GM18861 (cell line): ENCODE measurements at regions not wholly inside any gene's neighbourhood (a gene's known extent, or its start where the extent isn't known, plus 50 kb on each side); places are given as distances from the start of the nearest gene placed in this dataset.
"Not testable (repeated sequence)": the region's sequence is repeated elsewhere in the genome, so short reads cannot be mapped to it uniquely, and the experiment has no call there.

ENCODE experiments used
- ATAC-seq: cut with Tn5 transposase; IDR thresholded peaks from one replicate; pipeline ENCODE4 v1.9.1; 2021; ENCODE audit not compliant: unreplicated experiment

GRCh38 chr13:88376760-88377388 lies 705.7 kb downstream of the SLITRK5 start:
- ATAC-seq: no peak

- no peak for ATAC-seq
These were observed 706.7 kb downstream of the SLITRK5 start for GRCh38 chr13:88377852-88378251.

GRCh38 chr13:88384542-88384941 lies 713.4 kb downstream of the SLITRK5 start:
- ATAC-seq: no peak

GRCh38 chr13:88395804-88396203 lies 724.6 kb downstream of the SLITRK5 start:
- no peak for ATAC-seq

GRCh38 chr13:88411696-88412095 lies 740.5 kb downstream of the SLITRK5 start:
- ATAC-seq: no peak

GRCh38 chr13:88417801-88418200 lies 746.6 kb downstream of the SLITRK5 start:
- ATAC-seq: no peak

- no peak for ATAC-seq
These were observed 753.3 kb downstream of the SLITRK5 start for GRCh38 chr13:88424463-88424862.

GRCh38 chr13:88426661-88427060 lies 755.5 kb downstream of the SLITRK5 start:
- no peak for ATAC-seq

GRCh38 chr13:88429862-88430261 lies 758.7 kb downstream of the SLITRK5 start:
- no peak for ATAC-seq

GRCh38 chr13:88434953-88435352 lies 763.8 kb downstream of the SLITRK5 start:
- ATAC-seq: no peak

GRCh38 chr13:88436974-88437373 lies 765.8 kb downstream of the SLITRK5 start:
- ATAC-seq: no peak

- ATAC-seq: no peak
These were observed 779.3 kb downstream of the SLITRK5 start for GRCh38 chr13:88450515-88450914.

GRCh38 chr13:88456151-88456550 lies 785.0 kb downstream of the SLITRK5 start:
- no peak for ATAC-seq

GRCh38 chr13:88459331-88459730 lies 788.2 kb downstream of the SLITRK5 start:
- ATAC-seq: no peak

GRCh38 chr13:88461272-88462009 lies 790.3 kb downstream of the SLITRK5 start:
- no peak for ATAC-seq

- no peak for ATAC-seq
These were observed 793.7 kb downstream of the SLITRK5 start for GRCh38 chr13:88464851-88465250.

GRCh38 chr13:88472316-88472715 lies 801.1 kb downstream of the SLITRK5 start:
- no peak for ATAC-seq

- no peak for ATAC-seq
These were observed 812.0 kb downstream of the SLITRK5 start for GRCh38 chr13:88483202-88483601.

GRCh38 chr13:88507909-88508308 lies 836.7 kb downstream of the SLITRK5 start:
- no peak for ATAC-seq

- not testable (repeated sequence) for ATAC-seq
These were observed 841.8 kb downstream of the SLITRK5 start for GRCh38 chr13:88512993-88513392.

GRCh38 chr13:88526186-88526852 lies 855.1 kb downstream of the SLITRK5 start:
- no peak for ATAC-seq

- ATAC-seq: no peak
These were observed 855.7 kb downstream of the SLITRK5 start for GRCh38 chr13:88526853-88527215.
